Lower leg skin (tissue), 3 donors: ENCODE measurements at regions not wholly inside any gene's neighbourhood (a gene's known extent, or its start where the extent isn't known, plus 50 kb on each side); places are given as distances from the start of the nearest gene placed in this dataset.

Source experiments
- POLR2A ChIP-seq, 2 donors: fragments of 450-650 bp; IDR thresholded peaks; one replicate each; pipeline ENCODE4 v1.6.1; 2016 to 2017; ENCODE audit warnings: antibody characterized with exemption in 2 of 2, mild to moderate bottlenecking in 1 of 2, moderate library complexity in 1 of 2
- TF ChIP-seq, protein P1 (sequence below), 3 donors: fragments of 450-650 bp; IDR thresholded peaks; one replicate each; pipeline ENCODE4 v1.5.1; 2016; ENCODE audit warnings: antibody characterized with exemption in 3 of 3, mild to moderate bottlenecking in 3 of 3, moderate library complexity in 2 of 3

GRCh38 chr2:155810411-155810810 is 522.1 kb downstream of the NR4A2 start:
- TF ChIP-seq POLR2A (IDR thresholded peaks at IDR 0.05) = no peak
- TF ChIP-seq, protein P1, sequence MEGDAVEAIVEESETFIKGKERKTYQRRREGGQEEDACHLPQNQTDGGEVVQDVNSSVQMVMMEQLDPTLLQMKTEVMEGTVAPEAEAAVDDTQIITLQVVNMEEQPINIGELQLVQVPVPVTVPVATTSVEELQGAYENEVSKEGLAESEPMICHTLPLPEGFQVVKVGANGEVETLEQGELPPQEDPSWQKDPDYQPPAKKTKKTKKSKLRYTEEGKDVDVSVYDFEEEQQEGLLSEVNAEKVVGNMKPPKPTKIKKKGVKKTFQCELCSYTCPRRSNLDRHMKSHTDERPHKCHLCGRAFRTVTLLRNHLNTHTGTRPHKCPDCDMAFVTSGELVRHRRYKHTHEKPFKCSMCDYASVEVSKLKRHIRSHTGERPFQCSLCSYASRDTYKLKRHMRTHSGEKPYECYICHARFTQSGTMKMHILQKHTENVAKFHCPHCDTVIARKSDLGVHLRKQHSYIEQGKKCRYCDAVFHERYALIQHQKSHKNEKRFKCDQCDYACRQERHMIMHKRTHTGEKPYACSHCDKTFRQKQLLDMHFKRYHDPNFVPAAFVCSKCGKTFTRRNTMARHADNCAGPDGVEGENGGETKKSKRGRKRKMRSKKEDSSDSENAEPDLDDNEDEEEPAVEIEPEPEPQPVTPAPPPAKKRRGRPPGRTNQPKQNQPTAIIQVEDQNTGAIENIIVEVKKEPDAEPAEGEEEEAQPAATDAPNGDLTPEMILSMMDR (IDR thresholded peaks at IDR 0.05) = no peak
